Activated CD4-positive, alpha-beta T cell treated with anti-CD3 and anti-CD28 coated beads, Interleukin-2, amount 10 ng/mL, durations not matched to agents 24 days and 14 days (primary cell): ENCODE measurements at regions not wholly inside any gene's neighbourhood (a gene's known extent, or its start where the extent isn't known, plus 50 kb on each side); places are given as distances from the start of the nearest gene placed in this dataset.
"Not testable (repeated sequence)": the region's sequence is repeated elsewhere in the genome, so short reads cannot be mapped to it uniquely, and the experiment has no call there.

ENCODE experiments used
- DNase-seq: peaks from one replicate; pipeline ENCODE4 v3.0.0; 2022
- H3K27ac Mint-ChIP-seq: one replicate; pipeline ENCODE4 v1.8.0; 2022; ENCODE audit warnings: mild to moderate bottlenecking, mixed read lengths
- H3K27me3 Mint-ChIP-seq: one replicate; pipeline ENCODE4 v1.8.0; 2022; ENCODE audit warnings: mixed read lengths
- H3K36me3 Mint-ChIP-seq: one replicate; pipeline ENCODE4 v1.8.0; 2022; ENCODE audit warnings: low read depth, mild to moderate bottlenecking, mixed read lengths
- H3K4me1 Mint-ChIP-seq: one replicate; pipeline ENCODE4 v1.8.0; 2021; ENCODE audit warnings: mixed read lengths
- H3K4me3 Mint-ChIP-seq: one replicate; pipeline ENCODE4 v1.8.0; 2022; ENCODE audit warnings: mild to moderate bottlenecking, moderate library complexity, mixed read lengths
- H3K9me3 Mint-ChIP-seq: one replicate; pipeline ENCODE4 v1.8.0; 2021; ENCODE audit warnings: mixed read lengths
- intact Hi-C: fragments of 100-400 bp; cut with micrococcal nuclease; formaldehyde crosslinking; loops from one replicate; pipeline ENCODE4 v1.15.1; 2023

- Mint-ChIP-seq H3K4me1 (no peaks in the 10 kb centered on the region), H3K36me3 (no peaks in the 10 kb centered on the region)
- intact Hi-C loops: no loop called here
Observed at GRCh38 chr3:63128380-63128779, 149.7 kb upstream of the SYNPR start.

GRCh38 chr3:63130625-63131024, 147.5 kb upstream of the SYNPR start:
- DNase-seq: no peak

More at GRCh38 chr3:63128380-63128779, 149.7 kb upstream of the SYNPR start:
- Mint-ChIP-seq H3K9me3 (peaks cover 11% of the 10 kb centered on the region), H3K27me3 (no peaks in the 10 kb centered on the region), H3K4me3 (no peak overlapping the region), H3K27ac (no peak overlapping the region)
- DNase-seq: no peak

GRCh38 chr3:63132461-63133250, 145.5 kb upstream of the SYNPR start:
- intact Hi-C loops: no loop called here
- Mint-ChIP-seq H3K4me3 (no peak overlapping the region), H3K27me3 (no peaks in the 10 kb centered on the region), H3K36me3 (no peaks in the 10 kb centered on the region), H3K4me1 (no peaks in the 10 kb centered on the region), H3K9me3 (peaks cover 10% of the 10 kb centered on the region), H3K27ac (no peak overlapping the region)
- no peak for DNase-seq

More at GRCh38 chr3:63130625-63131024, 147.5 kb upstream of the SYNPR start:
- intact Hi-C loops: no loop called here
- Mint-ChIP-seq H3K27me3 (no peaks in the 10 kb centered on the region), H3K4me3 (no peak overlapping the region), H3K27ac (no peak overlapping the region), H3K36me3 (no peaks in the 10 kb centered on the region), H3K9me3 (peaks cover 14% of the 10 kb centered on the region), H3K4me1 (no peaks in the 10 kb centered on the region)

GRCh38 chr3:63135367-63135766, 142.7 kb upstream of the SYNPR start:
- H3K27ac Mint-ChIP-seq: no peak overlapping the region
- H3K4me1 Mint-ChIP-seq: no peaks in the 10 kb centered on the region
- DNase-seq: no peak
- no peaks in the 10 kb centered on the region for H3K36me3 Mint-ChIP-seq
- no peak overlapping the region for H3K4me3 Mint-ChIP-seq
- intact Hi-C loops: no loop called here
- H3K9me3 Mint-ChIP-seq: peaks cover 3% of the 10 kb centered on the region
- no peaks in the 10 kb centered on the region for H3K27me3 Mint-ChIP-seq

- H3K9me3 Mint-ChIP-seq, intact Hi-C loops, H3K4me3 Mint-ChIP-seq, H3K36me3 Mint-ChIP-seq, H3K4me1 Mint-ChIP-seq, H3K27me3 Mint-ChIP-seq, H3K27ac Mint-ChIP-seq, DNase-seq: not testable (repeated sequence)
Observed at GRCh38 chr3:63136249-63136648, 141.9 kb upstream of the SYNPR start.

GRCh38 chr3:63142681-63143080, 135.4 kb upstream of the SYNPR start:
- H3K9me3 Mint-ChIP-seq: no peaks in the 10 kb centered on the region

GRCh38 chr3:63146154-63146553, 132.0 kb upstream of the SYNPR start:
- Mint-ChIP-seq H3K4me1 (no peaks in the 10 kb centered on the region), H3K9me3 (no peaks in the 10 kb centered on the region), H3K27ac (no peak overlapping the region), H3K27me3 (no peaks in the 10 kb centered on the region), H3K36me3 (no peaks in the 10 kb centered on the region), H3K4me3 (no peak overlapping the region)
- intact Hi-C loops: no loop called here
- DNase-seq: no peak

More at GRCh38 chr3:63142681-63143080, 135.4 kb upstream of the SYNPR start:
- no peak overlapping the region for H3K27ac Mint-ChIP-seq
- no peak for DNase-seq
- no peak overlapping the region for H3K4me3 Mint-ChIP-seq
- intact Hi-C loops: no loop called here
- no peaks in the 10 kb centered on the region for H3K4me1 Mint-ChIP-seq
- no peaks in the 10 kb centered on the region for H3K36me3 Mint-ChIP-seq
- no peaks in the 10 kb centered on the region for H3K27me3 Mint-ChIP-seq

GRCh38 chr3:63150880-63151279, 127.2 kb upstream of the SYNPR start:
- intact Hi-C loops: no loop called here
- DNase-seq: no peak
- H3K4me1 Mint-ChIP-seq: no peaks in the 10 kb centered on the region
- no peaks in the 10 kb centered on the region for H3K9me3 Mint-ChIP-seq
- no peak overlapping the region for H3K27ac Mint-ChIP-seq
- H3K36me3 Mint-ChIP-seq: no peaks in the 10 kb centered on the region
- H3K4me3 Mint-ChIP-seq: no peak overlapping the region
- no peaks in the 10 kb centered on the region for H3K27me3 Mint-ChIP-seq

- no peaks in the 10 kb centered on the region for H3K9me3 Mint-ChIP-seq
- intact Hi-C loops: no loop called here
- DNase-seq: no peak
- no peak overlapping the region for H3K27ac Mint-ChIP-seq
- H3K27me3 Mint-ChIP-seq: no peaks in the 10 kb centered on the region
- H3K4me1 Mint-ChIP-seq: no peaks in the 10 kb centered on the region
- H3K4me3 Mint-ChIP-seq: no peak overlapping the region
- no peaks in the 10 kb centered on the region for H3K36me3 Mint-ChIP-seq
Observed at GRCh38 chr3:63151897-63152296, 126.2 kb upstream of the SYNPR start.

- no peak for DNase-seq
- H3K27me3 Mint-ChIP-seq: no peaks in the 10 kb centered on the region
- intact Hi-C loops: no loop called here
Observed at GRCh38 chr3:63159764-63160163, 118.3 kb upstream of the SYNPR start.

GRCh38 chr3:63167113-63167512, 111.0 kb upstream of the SYNPR start:
- Mint-ChIP-seq H3K4me3 (no peak overlapping the region), H3K36me3 (no peaks in the 10 kb centered on the region), H3K9me3 (no peaks in the 10 kb centered on the region), H3K4me1 (no peaks in the 10 kb centered on the region), H3K27ac (no peak overlapping the region), H3K27me3 (no peaks in the 10 kb centered on the region)
- intact Hi-C loops: no loop called here
- DNase-seq: no peak

More at GRCh38 chr3:63159764-63160163, 118.3 kb upstream of the SYNPR start:
- Mint-ChIP-seq H3K27ac (no peak overlapping the region), H3K9me3 (peaks cover 3% of the 10 kb centered on the region), H3K36me3 (no peaks in the 10 kb centered on the region), H3K4me1 (no peaks in the 10 kb centered on the region), H3K4me3 (no peak overlapping the region)

- no peak for DNase-seq
- Mint-ChIP-seq H3K27ac (no peak overlapping the region), H3K27me3 (no peaks in the 10 kb centered on the region), H3K9me3 (no peaks in the 10 kb centered on the region), H3K4me1 (no peaks in the 10 kb centered on the region), H3K4me3 (no peak overlapping the region), H3K36me3 (no peaks in the 10 kb centered on the region)
- intact Hi-C loops: no loop called here
Observed at GRCh38 chr3:63168179-63168578, 109.9 kb upstream of the SYNPR start.

GRCh38 chr3:63179862-63180522, 98.1 kb upstream of the SYNPR start:
- Mint-ChIP-seq H3K4me3 (no peak overlapping the region), H3K27me3 (no peaks in the 10 kb centered on the region), H3K27ac (no peak overlapping the region), H3K9me3 (peaks cover 4% of the 10 kb centered on the region), H3K4me1 (no peaks in the 10 kb centered on the region), H3K36me3 (no peaks in the 10 kb centered on the region)
- intact Hi-C loops: no loop called here
- DNase-seq: no peak

- H3K4me3 Mint-ChIP-seq: no peak overlapping the region
- H3K27me3 Mint-ChIP-seq: no peaks in the 10 kb centered on the region
- intact Hi-C loops: no loop called here
- no peaks in the 10 kb centered on the region for H3K9me3 Mint-ChIP-seq
- H3K36me3 Mint-ChIP-seq: no peaks in the 10 kb centered on the region
- DNase-seq: no peak
- H3K4me1 Mint-ChIP-seq: no peaks in the 10 kb centered on the region
- H3K27ac Mint-ChIP-seq: no peak overlapping the region
Observed at GRCh38 chr3:63192248-63192647, 85.9 kb upstream of the SYNPR start.
